ENCODE measurements at regions not wholly inside any gene's neighbourhood (a gene's known extent, or its start where the extent isn't known, plus 50 kb on each side); places are given as distances from the start of the nearest gene placed in this dataset.
"Not testable (repeated sequence)": the region's sequence is repeated elsewhere in the genome, so short reads cannot be mapped to it uniquely, and the experiment has no call there.

DNA sequence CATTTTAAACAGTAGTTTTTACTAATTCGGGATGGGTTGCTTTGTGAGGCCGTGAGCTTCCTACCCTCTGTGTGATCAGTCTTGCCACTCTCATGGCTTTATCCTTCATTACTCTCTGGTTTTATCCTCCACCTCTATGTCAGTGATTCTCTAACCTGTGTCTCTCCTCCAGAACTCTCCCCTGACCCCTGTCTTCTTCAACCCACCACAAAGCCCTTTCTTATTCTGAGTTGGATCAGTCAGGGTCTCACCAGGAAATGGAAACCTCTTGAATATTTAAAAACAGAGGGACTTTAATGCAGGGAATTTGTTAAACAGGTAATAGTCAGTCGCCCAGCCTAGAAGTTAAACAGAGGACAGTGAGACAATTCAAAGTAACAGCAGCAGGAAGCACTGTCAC lies 64.2 kb upstream of the ADPGK start:
- Mint-ChIP-seq H3K4me3 (no peak overlapping the region), H3K36me3 (ENCODE audit: low read depth) (peaks cover 1% of the 10 kb centered on the region), H3K9me3 (peaks cover 4% of the 10 kb centered on the region), H3K4me1 (ENCODE audit: low read depth) (no peaks in the 10 kb centered on the region), H3K27ac (no peak overlapping the region), H3K27me3 (peaks cover 23% of the 10 kb centered on the region)
- TF ChIP-seq, protein P1, sequence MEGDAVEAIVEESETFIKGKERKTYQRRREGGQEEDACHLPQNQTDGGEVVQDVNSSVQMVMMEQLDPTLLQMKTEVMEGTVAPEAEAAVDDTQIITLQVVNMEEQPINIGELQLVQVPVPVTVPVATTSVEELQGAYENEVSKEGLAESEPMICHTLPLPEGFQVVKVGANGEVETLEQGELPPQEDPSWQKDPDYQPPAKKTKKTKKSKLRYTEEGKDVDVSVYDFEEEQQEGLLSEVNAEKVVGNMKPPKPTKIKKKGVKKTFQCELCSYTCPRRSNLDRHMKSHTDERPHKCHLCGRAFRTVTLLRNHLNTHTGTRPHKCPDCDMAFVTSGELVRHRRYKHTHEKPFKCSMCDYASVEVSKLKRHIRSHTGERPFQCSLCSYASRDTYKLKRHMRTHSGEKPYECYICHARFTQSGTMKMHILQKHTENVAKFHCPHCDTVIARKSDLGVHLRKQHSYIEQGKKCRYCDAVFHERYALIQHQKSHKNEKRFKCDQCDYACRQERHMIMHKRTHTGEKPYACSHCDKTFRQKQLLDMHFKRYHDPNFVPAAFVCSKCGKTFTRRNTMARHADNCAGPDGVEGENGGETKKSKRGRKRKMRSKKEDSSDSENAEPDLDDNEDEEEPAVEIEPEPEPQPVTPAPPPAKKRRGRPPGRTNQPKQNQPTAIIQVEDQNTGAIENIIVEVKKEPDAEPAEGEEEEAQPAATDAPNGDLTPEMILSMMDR (IDR thresholded peaks at IDR 0.05) = no peak
- DNase-seq (no peak), ATAC-seq (no peak)
- ChIA-PET CTCF (no interaction called here), POLR2A (no interaction called here)
- intact Hi-C loops (cut with micrococcal nuclease) = no loop called here

DNA sequence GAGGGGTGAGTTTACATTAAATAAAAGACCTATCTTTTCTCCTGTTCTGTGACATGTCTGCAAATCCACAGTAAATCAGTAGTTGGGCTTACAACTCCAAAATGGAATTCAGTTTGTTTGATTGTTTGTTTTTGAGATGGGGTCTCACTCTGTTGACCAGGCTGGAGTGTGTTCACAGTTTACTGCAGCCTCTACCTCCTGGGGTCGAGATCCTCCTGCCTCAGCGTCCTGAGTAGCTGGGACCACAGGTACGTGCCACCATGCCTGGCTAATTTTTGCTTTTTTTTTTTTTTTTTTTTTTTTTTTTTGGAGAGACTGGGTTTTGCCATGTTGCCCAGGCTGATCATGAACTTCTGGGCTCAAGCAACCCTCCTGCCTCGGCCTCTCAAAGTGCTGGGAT lies 63.5 kb upstream of the ADPGK start:
- ChIA-PET POLR2A (no interaction called here), CTCF (no interaction called here)
- TF ChIP-seq, protein P1 (IDR thresholded peaks at IDR 0.05) = no peak
- Mint-ChIP-seq H3K9me3 (peaks cover 4% of the 10 kb centered on the region), H3K27ac (no peak overlapping the region), H3K4me3 (no peak overlapping the region), H3K4me1 (ENCODE audit: low read depth) (no peaks in the 10 kb centered on the region), H3K36me3 (ENCODE audit: low read depth) (peaks cover 1% of the 10 kb centered on the region), H3K27me3 (peaks cover 23% of the 10 kb centered on the region)
- intact Hi-C loops (cut with micrococcal nuclease) = no loop called here
- DNase-seq (no peak), ATAC-seq (no peak)

DNA sequence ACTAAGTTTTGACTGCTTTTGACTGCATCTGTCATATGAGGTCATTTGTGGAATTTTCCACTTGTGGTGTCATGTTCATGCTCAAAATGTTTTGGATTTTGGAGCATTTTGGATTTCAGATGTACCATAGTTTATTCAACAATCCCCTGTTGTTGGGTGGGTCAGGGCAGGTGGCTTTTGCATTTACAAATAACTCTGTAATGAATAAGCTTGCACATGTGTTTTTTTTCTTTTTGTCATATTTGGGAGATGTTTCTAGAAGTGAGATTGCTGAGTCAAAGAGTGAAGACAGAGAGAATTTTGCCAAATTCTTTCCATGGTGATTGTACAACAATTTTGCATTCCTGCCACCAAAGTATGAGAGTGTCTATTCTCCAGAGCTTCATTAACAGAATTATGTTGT lies 62.4 kb upstream of the ADPGK start:
- no peak for ATAC-seq
- Mint-ChIP-seq H3K4me3 (no peak overlapping the region), H3K36me3 (ENCODE audit: low read depth) (peaks cover 1% of the 10 kb centered on the region), H3K4me1 (ENCODE audit: low read depth) (no peaks in the 10 kb centered on the region), H3K27me3 (peaks cover 23% of the 10 kb centered on the region), H3K27ac (no peak overlapping the region), H3K9me3 (peaks cover 4% of the 10 kb centered on the region)
- intact Hi-C loops (cut with micrococcal nuclease) = no loop called here
- DNase-seq = no peak
- ChIA-PET POLR2A (no interaction called here), CTCF (no interaction called here)
- TF ChIP-seq, protein P1 (IDR thresholded peaks at IDR 0.05) = no peak

DNA sequence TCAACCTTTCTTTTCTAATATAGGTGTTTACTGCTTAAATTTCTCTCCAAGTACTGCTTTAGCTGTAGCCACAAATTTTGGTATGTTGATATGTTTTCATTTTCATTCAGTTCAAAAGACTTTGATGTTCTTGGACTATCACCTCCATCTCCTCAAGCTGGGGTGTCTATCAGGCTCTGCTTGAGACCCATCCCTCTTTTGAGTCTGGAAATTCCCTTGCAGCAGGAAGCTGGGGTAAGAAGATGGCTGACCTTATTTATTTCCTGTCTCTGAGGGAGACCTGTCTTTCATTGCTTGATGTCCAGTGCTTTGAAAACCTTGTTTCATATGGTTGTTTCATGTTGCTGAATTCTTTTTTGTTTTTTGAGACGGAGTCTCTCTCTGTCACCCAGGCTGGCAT lies 60.5 kb upstream of the ADPGK start:
- POLR2A ChIA-PET = no interaction called here
- intact Hi-C loops (cut with micrococcal nuclease) = no loop called here
- H3K27me3 Mint-ChIP-seq = peaks cover 17% of the 10 kb centered on the region
- CTCF ChIA-PET = interaction anchor here (1.0 kb wide), 1 partner anchor 122 kb away, joined by 3 read pairs; no protein-coding TSS in a partner anchor
- peaks cover 4% of the 10 kb centered on the region for H3K9me3 Mint-ChIP-seq
- TF ChIP-seq, protein P1 (IDR thresholded peaks at IDR 0.05) = no peak
- H3K36me3 Mint-ChIP-seq (ENCODE audit: low read depth) = peaks cover 1% of the 10 kb centered on the region
- no peaks in the 10 kb centered on the region for H3K4me1 Mint-ChIP-seq (ENCODE audit: low read depth)
- H3K4me3 Mint-ChIP-seq = no peak overlapping the region
- no peak for ATAC-seq
- H3K27ac Mint-ChIP-seq = no peak overlapping the region
- no peak for DNase-seq

DNA sequence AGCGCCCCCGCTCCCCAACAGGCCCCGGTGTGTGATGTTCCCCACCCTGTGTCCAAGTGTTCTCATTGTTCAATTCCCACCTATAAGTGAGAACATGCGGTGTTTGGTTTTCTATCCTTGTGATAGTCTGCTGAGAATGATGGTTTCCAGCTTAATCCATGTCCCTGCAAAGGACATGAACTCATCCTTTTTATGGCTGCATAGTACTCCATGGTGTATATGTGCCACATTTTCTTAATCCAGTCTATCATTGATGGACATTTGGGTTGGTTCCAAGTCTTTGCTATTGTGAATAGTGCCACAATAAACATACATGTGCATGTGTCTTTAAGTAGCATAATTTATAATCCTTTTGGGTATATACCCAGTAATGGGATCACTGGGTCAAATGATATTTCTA lies 59.8 kb upstream of the ADPGK start:
- H3K4me3 Mint-ChIP-seq; intact Hi-C loops (cut with micrococcal nuclease); POLR2A ChIA-PET; ATAC-seq; DNase-seq; H3K36me3 Mint-ChIP-seq (ENCODE audit: low read depth); H3K9me3 Mint-ChIP-seq; H3K27ac Mint-ChIP-seq; H3K4me1 Mint-ChIP-seq (ENCODE audit: low read depth); CTCF ChIA-PET: not testable (repeated sequence)
- peaks cover 12% of the 10 kb centered on the region for H3K27me3 Mint-ChIP-seq

DNA sequence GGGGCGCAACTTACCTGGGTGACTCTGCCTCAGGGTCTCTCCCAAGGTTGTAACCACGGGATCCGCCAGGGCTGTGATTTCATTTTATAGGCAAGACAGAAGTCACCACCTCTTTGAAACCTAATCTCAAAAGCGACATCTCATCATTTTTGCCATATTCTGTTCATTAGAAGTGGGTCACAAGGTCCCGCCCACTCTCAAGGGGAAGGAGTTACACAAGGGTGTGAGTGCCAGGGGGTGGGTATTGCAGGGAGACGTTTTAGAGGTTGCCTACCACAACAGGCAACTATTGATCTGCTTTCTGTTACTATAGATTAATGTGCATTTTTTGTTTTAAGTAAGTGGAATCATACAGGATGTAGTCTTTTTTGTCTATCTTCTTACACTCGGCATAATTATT lies 56.6 kb upstream of the ADPGK start:
- H3K27me3 Mint-ChIP-seq = peaks cover 3% of the 10 kb centered on the region
- intact Hi-C loops (cut with micrococcal nuclease) = no loop called here
- TF ChIP-seq, protein P1 (IDR thresholded peaks at IDR 0.05) = no peak
- ATAC-seq (no peak), DNase-seq (no peak)
- H3K36me3 Mint-ChIP-seq (ENCODE audit: low read depth) = peaks cover 1% of the 10 kb centered on the region
- no peaks in the 10 kb centered on the region for H3K4me1 Mint-ChIP-seq (ENCODE audit: low read depth)
- ChIA-PET CTCF (no interaction called here), POLR2A (no interaction called here)
- H3K27ac Mint-ChIP-seq = no peak overlapping the region
- peaks cover 4% of the 10 kb centered on the region for H3K9me3 Mint-ChIP-seq
- no peak overlapping the region for H3K4me3 Mint-ChIP-seq

Measured in activated CD8-positive, alpha-beta T cell treated with anti-CD3 and anti-CD28 coated beads for 36 hours (primary cell).